ENCODE measurements at regions not wholly inside any gene's neighbourhood (a gene's known extent, or its start where the extent isn't known, plus 50 kb on each side); places are given as distances from the start of the nearest gene placed in this dataset.

- TF ChIP-seq CTCF (IDR thresholded peaks at IDR 0.05; ENCODE audit: insufficient read depth, low read depth, low read length, missing control alignments), result no peak
- no peak overlapping the region for H3K4me3 ChIP-seq (ENCODE audit: low read depth, low read length)
- no peak for DNase-seq (ENCODE audit: low read depth)
Measured at GRCh38 chr18:11437046-11437445, 172.3 kb upstream of the SLC35G4 start.

- no peak for DNase-seq (ENCODE audit: low read depth)
- no peak for TF ChIP-seq CTCF (IDR thresholded peaks at IDR 0.05; ENCODE audit: insufficient read depth, low read depth, low read length, missing control alignments)
- no peak overlapping the region for H3K4me3 ChIP-seq (ENCODE audit: low read depth, low read length)
Measured at GRCh38 chr18:11432360-11432811, 177.0 kb upstream of the SLC35G4 start.

- no peak for DNase-seq (ENCODE audit: low read depth)
- no peak overlapping the region for H3K4me3 ChIP-seq (ENCODE audit: low read depth, low read length)
- no peak for TF ChIP-seq CTCF (IDR thresholded peaks at IDR 0.05; ENCODE audit: insufficient read depth, low read depth, low read length, missing control alignments)
Measured at GRCh38 chr18:11429876-11430275, 179.5 kb upstream of the SLC35G4 start.

GRCh38 chr18:11425211-11425610, 184.2 kb upstream of the SLC35G4 start:
- TF ChIP-seq CTCF (IDR thresholded peaks at IDR 0.05; ENCODE audit: insufficient read depth, low read depth, low read length, missing control alignments), result no peak
- no peak overlapping the region for H3K4me3 ChIP-seq (ENCODE audit: low read depth, low read length)
- no peak for DNase-seq (ENCODE audit: low read depth)

- H3K4me3 ChIP-seq (ENCODE audit: low read depth, low read length), result no peak overlapping the region
- TF ChIP-seq CTCF (IDR thresholded peaks at IDR 0.05; ENCODE audit: insufficient read depth, low read depth, low read length, missing control alignments), result no peak
- DNase-seq (ENCODE audit: low read depth), result peak; percentile 45
Measured at GRCh38 chr18:11419338-11419737, 190.1 kb upstream of the SLC35G4 start.

GRCh38 chr18:11412811-11413210, 196.6 kb upstream of the SLC35G4 start:
- H3K4me3 ChIP-seq (ENCODE audit: low read depth, low read length), result no peak overlapping the region
- no peak for DNase-seq (ENCODE audit: low read depth)
- TF ChIP-seq CTCF (IDR thresholded peaks at IDR 0.05; ENCODE audit: insufficient read depth, low read depth, low read length, missing control alignments), result no peak

GRCh38 chr18:11411048-11411447, 198.3 kb upstream of the SLC35G4 start:
- DNase-seq (ENCODE audit: low read depth), result no peak
- no peak for TF ChIP-seq CTCF (IDR thresholded peaks at IDR 0.05; ENCODE audit: insufficient read depth, low read depth, low read length, missing control alignments)
- no peak overlapping the region for H3K4me3 ChIP-seq (ENCODE audit: low read depth, low read length)
